Upper lobe of left lung (tissue), 6 donors: ENCODE measurements at regions not wholly inside any gene's neighbourhood (a gene's known extent, or its start where the extent isn't known, plus 50 kb on each side); places are given as distances from the start of the nearest gene placed in this dataset.
"Not testable (repeated sequence)": the region's sequence is repeated elsewhere in the genome, so short reads cannot be mapped to it uniquely, and the experiment has no call there.

Source experiments
- ATAC-seq, 2 donors: fragments of 200-7000 bp; cut with Tn5 transposase; one replicate each; pipeline ENCODE4 v1.9.1; 2022; ENCODE audit warnings: mild to moderate bottlenecking in 2 of 2, moderate library complexity in 2 of 2; ENCODE audit not compliant: low FRiP score in 2 of 2
- DNase-seq, 2 donors: peaks; one replicate each; pipeline ENCODE4 v3.0.0-alpha.2; 2019 to 2020
- H3K27ac ChIP-seq, 4 donors: fragments of 200-600 bp; sonication (generic); one replicate each; pipeline ENCODE4 v1.5.1; 2016 to 2019
- H3K27me3 ChIP-seq, 4 donors: fragments of 200-600 bp; sonication (generic); one replicate each; pipeline ENCODE4 v1.5.1; 2017 to 2019
- H3K36me3 ChIP-seq, 4 donors: fragments of 200-600 bp; sonication (generic); one replicate each; pipeline ENCODE4 v1.5.1; 2016 to 2019
- H3K4me1 ChIP-seq, 4 donors: fragments of 200-600 bp; sonication (generic); one replicate each; pipeline ENCODE4 v1.5.1; 2018 to 2019
- H3K4me3 ChIP-seq, 4 donors: fragments of 200-600 bp; sonication (generic); one replicate each; pipeline ENCODE4 v1.5.1; 2017 to 2019; ENCODE audit warnings: mild to moderate bottlenecking in 2 of 4, moderate library complexity in 1 of 4
- H3K9me3 ChIP-seq, 4 donors: fragments of 200-600 bp; sonication (generic); one replicate each; pipeline ENCODE4 v1.5.1; 2018 to 2019
- EP300 ChIP-seq, 4 donors: sonication (generic); formaldehyde crosslinking; IDR thresholded peaks; one replicate each; pipeline ENCODE4 v1.5.1; 2017; ENCODE audit warnings: antibody characterized with exemption in 4 of 4, control low read depth in 2 of 4
- POLR2A ChIP-seq, 4 donors: fragments of 450-650 bp; IDR thresholded peaks; one replicate each; pipeline ENCODE4 v1.5.1; 2016 to 2017; ENCODE audit warnings: antibody characterized with exemption in 4 of 4, mild to moderate bottlenecking in 2 of 4
- POLR2AphosphoS5 ChIP-seq, 2 donors: sonication (generic); formaldehyde crosslinking; IDR thresholded peaks; one replicate each; pipeline ENCODE4 v1.5.1; 2017; ENCODE audit warnings: antibody characterized with exemption in 2 of 2
- WGBS, 2 donors: methylation state at CpG; one replicate each; pipeline ENCODE4 v1.1.5; 2017 to 2018; 5-methylcytosine and 5-hydroxymethylcytosine counted together
- TF ChIP-seq, protein P1 (sequence below), 6 experiments: fragments of 450-650 bp in 4 of 6; fragments of 200-600 bp in 2 of 6; sonication (generic) in 2 of 6; IDR thresholded peaks; one replicate each; pipeline ENCODE4 v1.5.1; 2016 to 2019; ENCODE audit warnings: antibody characterized with exemption in 6 of 6
- donor health status: DM: no; HTN: no; CAD: no; lungs with moderate emphysema.
- donor health status: DM: no; HTN: yes; CAD: no; lungs with severe emphysema.

DNA sequence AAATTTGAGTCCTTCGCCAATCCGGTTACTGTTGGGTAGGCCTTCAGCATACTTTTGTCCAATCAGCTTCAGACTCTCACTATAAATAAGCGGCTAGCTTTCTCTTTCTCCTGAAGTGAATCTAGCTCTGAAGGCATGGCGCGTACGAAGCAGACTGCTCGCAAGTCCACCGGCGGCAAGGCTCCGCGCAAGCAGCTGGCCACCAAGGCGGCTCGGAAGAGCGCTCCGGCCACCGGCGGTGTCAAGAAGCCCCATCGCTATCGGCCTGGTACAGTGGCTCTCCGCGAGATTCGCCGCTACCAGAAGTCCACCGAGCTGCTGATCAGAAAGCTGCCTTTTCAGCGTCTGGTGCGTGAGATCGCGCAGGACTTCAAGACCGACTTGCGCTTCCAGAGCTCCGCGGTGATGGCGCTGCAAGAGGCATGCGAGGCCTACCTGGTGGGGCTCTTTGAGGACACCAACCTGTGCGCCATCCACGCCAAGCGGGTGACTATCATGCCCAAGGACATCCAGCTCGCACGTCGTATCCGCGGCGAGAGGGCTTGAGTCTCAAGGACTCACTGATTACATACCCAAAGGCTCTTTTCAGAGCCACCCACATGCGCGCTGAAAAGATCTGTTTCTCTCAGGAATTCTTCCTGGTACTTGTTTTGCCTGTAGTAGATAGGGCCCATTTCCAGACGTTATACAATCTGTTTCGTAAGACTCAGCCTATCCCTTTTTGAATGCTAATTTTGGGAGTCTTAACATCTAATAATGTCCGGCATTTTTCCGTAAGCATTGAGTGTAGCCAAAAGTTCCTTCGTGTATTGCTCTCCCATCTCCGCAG, 102.0 kb downstream of the OR2B2 start:
- peak overlapping the region; percentile 44 to 59 (median 54) for H3K4me3 ChIP-seq
- WGBS, 2 donors, result 2 to 5% methylated on average over 9 to 51 of the region's 51 CpGs
- H3K4me1 ChIP-seq, result peaks cover 14 to 35% (median 20%) of the 10 kb centered on the region in 4 donors
- peak overlapping the region; percentile 84 to 94 (median 89) for H3K27ac ChIP-seq
- no peaks in the 10 kb centered on the region for H3K9me3 ChIP-seq
- TF ChIP-seq, protein P1, sequence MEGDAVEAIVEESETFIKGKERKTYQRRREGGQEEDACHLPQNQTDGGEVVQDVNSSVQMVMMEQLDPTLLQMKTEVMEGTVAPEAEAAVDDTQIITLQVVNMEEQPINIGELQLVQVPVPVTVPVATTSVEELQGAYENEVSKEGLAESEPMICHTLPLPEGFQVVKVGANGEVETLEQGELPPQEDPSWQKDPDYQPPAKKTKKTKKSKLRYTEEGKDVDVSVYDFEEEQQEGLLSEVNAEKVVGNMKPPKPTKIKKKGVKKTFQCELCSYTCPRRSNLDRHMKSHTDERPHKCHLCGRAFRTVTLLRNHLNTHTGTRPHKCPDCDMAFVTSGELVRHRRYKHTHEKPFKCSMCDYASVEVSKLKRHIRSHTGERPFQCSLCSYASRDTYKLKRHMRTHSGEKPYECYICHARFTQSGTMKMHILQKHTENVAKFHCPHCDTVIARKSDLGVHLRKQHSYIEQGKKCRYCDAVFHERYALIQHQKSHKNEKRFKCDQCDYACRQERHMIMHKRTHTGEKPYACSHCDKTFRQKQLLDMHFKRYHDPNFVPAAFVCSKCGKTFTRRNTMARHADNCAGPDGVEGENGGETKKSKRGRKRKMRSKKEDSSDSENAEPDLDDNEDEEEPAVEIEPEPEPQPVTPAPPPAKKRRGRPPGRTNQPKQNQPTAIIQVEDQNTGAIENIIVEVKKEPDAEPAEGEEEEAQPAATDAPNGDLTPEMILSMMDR (IDR thresholded peaks at IDR 0.05), result peak in 2 of 6 experiments; percentile 4 to 5
- peak; percentile 95 to 98 for TF ChIP-seq POLR2AphosphoS5 (IDR thresholded peaks at IDR 0.05)
- TF ChIP-seq POLR2A (IDR thresholded peaks at IDR 0.05), result peak in 3 of 4 donors; percentile 96 to 99 (median 96)
- no peak for TF ChIP-seq EP300 (IDR thresholded peaks at IDR 0.05)
- ATAC-seq (peak; percentile 87 to 88), DNase-seq (peak; percentile 70 to 90)
- H3K36me3 ChIP-seq, result no peaks in the 10 kb centered on the region
- H3K27me3 ChIP-seq, result no peaks in the 10 kb centered on the region

DNA sequence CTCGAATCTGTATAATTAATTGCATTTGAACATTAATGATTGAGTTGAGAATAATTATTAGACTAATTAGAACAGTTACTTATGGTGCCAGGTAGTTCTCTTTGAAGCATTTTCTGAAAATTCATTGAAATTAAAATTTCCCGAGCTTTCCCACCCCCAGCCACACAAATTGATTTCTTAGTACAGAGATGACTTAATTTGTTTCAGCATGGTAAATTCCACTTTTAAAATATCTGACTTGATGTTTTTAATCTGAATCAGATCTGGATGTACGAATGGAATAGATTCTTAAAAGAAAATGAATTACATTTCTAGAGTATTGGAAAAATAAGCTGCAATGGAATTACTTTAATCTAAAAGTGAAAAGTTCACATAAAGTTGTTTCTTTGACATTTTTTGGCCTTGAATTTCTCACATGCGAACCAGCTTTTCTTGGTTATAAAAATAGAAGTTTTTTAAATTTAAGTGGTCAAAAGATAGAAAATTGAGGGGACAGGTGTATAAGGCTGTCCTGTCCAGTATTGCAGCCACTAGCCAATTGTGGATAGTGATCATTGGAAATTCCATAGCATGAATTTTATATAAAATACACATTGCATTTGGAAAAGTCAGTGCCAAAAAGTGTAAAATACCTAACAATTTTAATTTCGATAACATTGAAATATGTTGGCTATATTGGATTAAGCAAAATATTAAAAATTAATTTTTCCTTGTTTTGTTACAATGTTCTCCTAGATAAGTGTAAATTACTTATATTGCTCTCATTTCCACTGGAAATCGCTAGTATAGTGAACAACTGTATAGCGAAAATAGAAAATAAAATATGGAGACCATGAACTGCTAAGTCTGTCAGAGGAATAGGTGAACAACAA, 102.9 kb downstream of the OR2B2 start:
- Histone ChIP-seq H3K4me1 (peaks cover 14 to 30% (median 19%) of the 10 kb centered on the region in 4 donors), H3K4me3 (peak overlapping the region in 3 of 4 donors; percentile 44 to 70 (median 58)), H3K36me3 (no peaks in the 10 kb centered on the region), H3K9me3 (no peaks in the 10 kb centered on the region), H3K27ac (peak overlapping the region; percentile 84 to 94 (median 90)), H3K27me3 (no peaks in the 10 kb centered on the region)
- DNase-seq (no peak), ATAC-seq (no peak)
- 15% methylated on average over 7 of the region's 7 CpGs for WGBS, 2 donors
- no peak for TF ChIP-seq EP300 (IDR thresholded peaks at IDR 0.05)
- no peak for TF ChIP-seq POLR2A (IDR thresholded peaks at IDR 0.05)
- TF ChIP-seq, protein P1 (IDR thresholded peaks at IDR 0.05), result no peak
- TF ChIP-seq POLR2AphosphoS5 (IDR thresholded peaks at IDR 0.05), result no peak

DNA sequence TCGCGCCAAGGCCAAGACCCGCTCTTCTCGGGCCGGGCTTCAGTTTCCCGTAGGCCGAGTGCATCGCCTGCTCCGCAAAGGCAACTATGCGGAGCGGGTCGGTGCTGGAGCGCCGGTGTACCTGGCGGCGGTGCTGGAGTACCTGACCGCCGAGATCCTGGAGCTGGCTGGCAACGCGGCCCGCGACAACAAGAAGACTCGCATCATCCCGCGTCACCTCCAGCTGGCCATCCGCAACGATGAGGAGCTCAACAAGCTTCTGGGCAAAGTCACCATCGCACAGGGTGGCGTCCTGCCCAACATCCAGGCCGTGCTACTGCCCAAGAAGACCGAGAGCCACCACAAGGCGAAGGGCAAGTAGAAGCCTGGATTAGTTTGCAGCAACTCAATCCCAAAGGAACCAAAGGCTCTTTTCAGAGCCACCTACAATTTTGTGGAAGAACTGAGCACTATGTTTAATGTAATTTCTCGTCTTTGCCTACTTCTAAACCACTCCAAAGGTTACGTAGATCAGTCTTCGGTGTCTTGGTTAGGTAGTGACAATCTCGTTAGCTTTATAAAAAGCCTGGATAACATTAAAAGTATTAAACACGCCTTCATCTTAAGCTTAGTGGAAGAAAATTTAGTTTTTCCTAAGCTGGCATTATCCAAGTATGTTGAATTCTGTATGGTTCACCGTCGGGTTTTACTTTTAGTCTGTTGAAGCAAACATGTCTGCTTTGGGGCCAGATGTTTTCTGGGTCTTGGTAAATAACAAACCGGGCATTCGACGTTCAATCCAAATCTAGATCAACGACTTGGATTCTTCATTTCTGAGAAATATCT, 103.7 kb downstream of the OR2B2 start:
- Histone ChIP-seq H3K4me1 (peaks cover 14 to 30% (median 19%) of the 10 kb centered on the region in 4 donors), H3K4me3 (peak overlapping the region in 3 of 4 donors; percentile 56 to 70 (median 57)), H3K27ac (peak overlapping the region; percentile 79 to 91 (median 88))
- ATAC-seq, result peak in 1 of 2 donors; percentile 9
- not testable (repeated sequence) for H3K36me3 ChIP-seq, H3K27me3 ChIP-seq, H3K9me3 ChIP-seq, DNase-seq
- TF ChIP-seq, protein P1 (IDR thresholded peaks at IDR 0.05), result peak in 1 of 6 experiments; percentile 6
- 9 to 13% methylated on average over 14 to 25 of the region's 43 CpGs for WGBS, 2 donors

DNA sequence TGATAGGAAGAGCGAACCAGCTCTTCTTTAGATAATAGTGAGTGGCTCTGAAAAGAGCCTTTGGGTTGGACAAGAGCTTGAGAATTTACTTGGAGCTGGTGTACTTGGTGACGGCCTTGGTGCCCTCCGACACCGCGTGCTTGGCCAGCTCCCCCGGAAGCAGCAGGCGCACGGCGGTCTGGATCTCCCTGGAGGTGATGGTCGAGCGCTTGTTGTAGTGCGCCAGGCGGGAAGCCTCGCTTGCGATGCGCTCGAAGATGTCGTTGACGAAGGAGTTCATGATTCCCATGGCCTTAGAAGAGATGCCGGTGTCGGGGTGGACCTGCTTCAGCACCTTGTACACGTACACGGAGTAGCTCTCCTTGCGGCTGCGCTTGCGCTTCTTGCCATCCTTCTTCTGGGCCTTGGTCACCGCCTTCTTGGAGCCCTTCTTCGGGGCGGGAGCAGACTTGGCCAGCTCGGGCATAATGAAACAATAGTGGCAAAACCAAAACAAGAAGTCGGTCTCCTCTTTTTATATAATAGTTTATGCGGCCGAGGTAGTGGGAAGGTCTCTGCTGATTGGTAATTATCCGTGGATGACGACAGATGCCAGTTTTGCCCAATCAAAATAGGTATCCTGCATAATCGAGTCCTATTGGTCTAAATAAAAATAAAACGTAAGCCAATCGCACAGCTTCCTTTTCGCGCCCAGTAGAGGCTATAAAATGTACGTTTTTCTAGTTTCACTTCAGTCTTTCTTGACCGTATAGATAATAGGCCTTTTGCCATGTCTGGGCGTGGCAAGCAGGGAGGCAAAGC, 104.6 kb downstream of the OR2B2 start:
- peak in 3 of 4 donors; percentile 43 to 85 (median 60) for TF ChIP-seq POLR2A (IDR thresholded peaks at IDR 0.05)
- peak in 1 of 2 donors; percentile 69 for TF ChIP-seq POLR2AphosphoS5 (IDR thresholded peaks at IDR 0.05)
- Histone ChIP-seq H3K4me3 (peak overlapping the region; percentile 38 to 70 (median 56)), H3K27ac (peak overlapping the region; percentile 79 to 91 (median 88)), H3K4me1 (peaks cover 14 to 30% (median 19%) of the 10 kb centered on the region in 4 donors)
- ATAC-seq, result peak; percentile 92
- H3K9me3 ChIP-seq, H3K27me3 ChIP-seq, H3K36me3 ChIP-seq: not testable (repeated sequence)
- WGBS, 2 donors, result 0 to 1% methylated on average over 15 to 43 of the region's 43 CpGs
- peak; percentile 68 to 86 for DNase-seq
